GM12873 (cell line): ENCODE measurements at regions not wholly inside any gene's neighbourhood (a gene's known extent, or its start where the extent isn't known, plus 50 kb on each side); places are given as distances from the start of the nearest gene placed in this dataset.

Experiments
- CTCF ChIP-seq: IDR thresholded peaks from 2 replicates; pipeline ENCODE4 v1.5.1; 2012; ENCODE audit warnings: low read depth, mild to moderate bottlenecking, moderate library complexity, low read length, control low read depth; ENCODE audit not compliant: insufficient read depth; ENCODE audit errors: missing control alignments

DNA sequence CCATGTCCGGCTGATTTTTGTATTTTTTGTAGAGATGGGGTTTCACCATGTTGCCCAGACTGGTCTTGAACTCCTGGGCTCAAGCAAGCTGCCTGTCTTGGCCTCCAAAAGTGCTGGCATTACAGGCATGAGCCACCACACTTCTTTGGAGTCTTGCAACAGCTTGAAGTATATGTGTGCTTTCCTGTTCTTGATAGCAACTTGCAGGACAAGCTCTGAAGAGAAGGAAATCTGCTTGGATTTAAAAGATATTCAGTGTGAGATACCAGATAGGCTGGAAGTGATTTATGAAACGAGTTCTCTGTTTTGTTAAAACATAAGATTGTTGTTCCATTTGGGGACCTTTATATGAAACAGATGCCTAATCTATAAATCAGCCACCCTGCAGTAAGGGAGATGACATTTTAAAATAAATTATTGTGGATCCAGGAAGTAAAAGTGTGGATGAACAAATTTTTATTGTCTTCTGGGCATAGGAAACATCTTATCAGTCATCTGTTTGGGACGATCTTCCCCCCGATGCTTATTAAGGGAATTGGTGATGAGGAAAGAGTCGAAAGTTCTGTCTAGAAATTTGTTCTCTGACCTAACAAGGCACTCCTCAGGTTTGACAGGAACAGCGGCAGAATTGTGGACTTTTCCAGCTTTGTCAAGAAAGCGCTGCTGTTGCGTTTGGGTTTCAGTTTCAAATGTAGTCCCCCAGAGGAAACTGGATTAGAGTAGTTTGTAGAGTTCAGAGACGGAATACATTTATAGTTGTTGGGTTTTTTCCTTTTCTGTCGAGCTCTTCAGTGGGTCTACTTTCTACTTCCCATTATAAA lies 53.7 kb upstream of the MAGI1 start:
- TF ChIP-seq CTCF = no peak
